ENCODE measurements at regions not wholly inside any gene's neighbourhood (a gene's known extent, or its start where the extent isn't known, plus 50 kb on each side); places are given as distances from the start of the nearest gene placed in this dataset.

- TF ChIP-seq POLR2A (IDR thresholded peaks at IDR 0.05) (no peak), CTCF (IDR thresholded peaks at IDR 0.05) (no peak)
Observed at GRCh38 chr17:51397361-51398127, 137.2 kb downstream of the UTP18 start.

GRCh38 chr17:51398128-51398525 is 137.8 kb downstream of the UTP18 start:
- 50 to 70% methylated on average over 5 of the region's 5 CpGs for WGBS, 2 donors
- H3K4me1 ChIP-seq: no peaks in the 10 kb centered on the region

More at GRCh38 chr17:51397361-51398127, 137.2 kb downstream of the UTP18 start:
- DNase-seq: no peak
- no peak overlapping the region for H3K27ac ChIP-seq
- no peaks in the 10 kb centered on the region for H3K4me1 ChIP-seq
- WGBS, 2 donors: 73 to 79% methylated on average over 8 of the region's 8 CpGs
- no peak overlapping the region for H3K4me3 ChIP-seq (replicated peaks in 1 of 3)
- H3K9me3 ChIP-seq: no peaks in the 10 kb centered on the region
- intact Hi-C loops (cut with DNase I): no loop called here
- no peaks in the 10 kb centered on the region for H3K36me3 ChIP-seq
- H3K27me3 ChIP-seq: no peaks in the 10 kb centered on the region

GRCh38 chr17:51398687-51399086 is 138.3 kb downstream of the UTP18 start:
- no peaks in the 10 kb centered on the region for H3K9me3 ChIP-seq
- no peaks in the 10 kb centered on the region for H3K36me3 ChIP-seq
- no peak for TF ChIP-seq POLR2A (IDR thresholded peaks at IDR 0.05)
- TF ChIP-seq CTCF (IDR thresholded peaks at IDR 0.05): no peak
- no peaks in the 10 kb centered on the region for H3K27me3 ChIP-seq
- no peak for DNase-seq
- no peak overlapping the region for H3K4me3 ChIP-seq (replicated peaks in 1 of 3)
- WGBS, 2 donors: 70 to 73% methylated on average over 4 of the region's 4 CpGs
- no peaks in the 10 kb centered on the region for H3K4me1 ChIP-seq
- intact Hi-C loops (cut with DNase I): no loop called here
- no peak overlapping the region for H3K27ac ChIP-seq

More at GRCh38 chr17:51398128-51398525, 137.8 kb downstream of the UTP18 start:
- no peak for DNase-seq
- Histone ChIP-seq H3K27me3 (no peaks in the 10 kb centered on the region), H3K36me3 (no peaks in the 10 kb centered on the region), H3K4me3 (replicated peaks in 1 of 3) (no peak overlapping the region), H3K27ac (no peak overlapping the region), H3K9me3 (no peaks in the 10 kb centered on the region)
- no peak for TF ChIP-seq POLR2A (IDR thresholded peaks at IDR 0.05)
- no peak for TF ChIP-seq CTCF (IDR thresholded peaks at IDR 0.05)
- intact Hi-C loops (cut with DNase I): no loop called here

GRCh38 chr17:51401279-51401678 is 140.9 kb downstream of the UTP18 start:
- no peak for DNase-seq

More at GRCh38 chr17:51401279-51401678, 140.9 kb downstream of the UTP18 start:
- WGBS, 2 donors: 57 to 70% methylated on average over 5 of the region's 5 CpGs
- Histone ChIP-seq H3K36me3 (no peaks in the 10 kb centered on the region), H3K27me3 (no peaks in the 10 kb centered on the region), H3K27ac (no peak overlapping the region), H3K4me1 (no peaks in the 10 kb centered on the region), H3K9me3 (no peaks in the 10 kb centered on the region), H3K4me3 (replicated peaks in 1 of 3) (no peak overlapping the region)
- no peak for TF ChIP-seq CTCF (IDR thresholded peaks at IDR 0.05)
- no peak for TF ChIP-seq POLR2A (IDR thresholded peaks at IDR 0.05)
- intact Hi-C loops (cut with DNase I): no loop called here

Measured in thyroid gland (tissue), 4 donors.